Endothelial cell of umbilical vein (primary cell): ENCODE measurements at regions not wholly inside any gene's neighbourhood (a gene's known extent, or its start where the extent isn't known, plus 50 kb on each side); places are given as distances from the start of the nearest gene placed in this dataset.

Source experiments
- BruUV-seq: library from RNA; stranded (reverse); fragments of 400-500 nt; replicated peaks from 2 replicates; lab custom pipeline; 2021; lab: Mats Ljungman, UMichigan
- CTCF ChIA-PET: fragments of 300-600, 350-600 bp; sonication (Branson Sonifier 250); formaldehyde crosslinking; loops from one replicate; lab custom pipeline; 2021; ENCODE audit warnings: antibody characterized with exemption, inconsistent platforms; lab: Charles Lee
- POLR2A ChIA-PET: fragments of 300-600, 350-600 bp; sonication (Branson Sonifier 250); formaldehyde crosslinking; loops from one replicate; lab custom pipeline; 2021; ENCODE audit warnings: antibody characterized with exemption, inconsistent platforms; lab: Charles Lee
- DNase-seq: peaks from one replicate; pipeline ENCODE4 v3.0.0-alpha.2; 2011; ENCODE audit warnings: low read depth, low spot score
- FAIRE-seq: peaks from 2 replicates; lab custom pipeline; 2011; peaks lifted over from hg19 to GRCh38; lab: Jason Lieb, UNC
- H2AFZ ChIP-seq: 2 replicates; pipeline ENCODE4 v1.6.0; 2012; ENCODE audit warnings: low read depth, low read length, control low read depth, inconsistent platforms
- H3K27ac ChIP-seq: 2 replicates; pipeline ENCODE4 v1.5.1; 2011; ENCODE audit warnings: low read depth, mild to moderate bottlenecking, control low read depth, low read length, moderate library complexity; ENCODE audit not compliant: insufficient read depth
- H3K27me3 ChIP-seq, 2 experiments: 2 replicates each; pipeline versions ENCODE4 v1.6.0 to v1.6.1; 2011; ENCODE audit warnings: low read length in 2 of 2, mixed read lengths in 1 of 2; ENCODE audit not compliant: control insufficient read depth in 2 of 2, insufficient read depth in 2 of 2
- H3K36me3 ChIP-seq, 2 experiments: 2 replicates in 1 of 2; 3 replicates in 1 of 2; pipeline ENCODE4 v1.5.1; 2011; ENCODE audit warnings: low read length in 2 of 2, mild to moderate bottlenecking in 1 of 2, moderate library complexity in 1 of 2; ENCODE audit not compliant: control insufficient read depth in 2 of 2, insufficient read depth in 2 of 2; ENCODE audit errors: extremely low read depth in 1 of 2
- H3K4me1 ChIP-seq: 3 replicates; pipeline ENCODE4 v1.5.1; 2011; ENCODE audit warnings: mild to moderate bottlenecking, low read length; ENCODE audit not compliant: control insufficient read depth, insufficient read depth; ENCODE audit errors: extremely low read depth
- H3K4me2 ChIP-seq: 2 replicates; pipeline ENCODE4 v1.6.1; 2011; ENCODE audit warnings: low read length, control low read depth, mixed read lengths; ENCODE audit not compliant: insufficient read depth
- H3K4me3 ChIP-seq, 3 experiments: fragments of 200-600 bp in 1 of 3; sonication (generic), shearing (Covaris generic) in 1 of 3; replicated peaks in 1 of 3; 2 replicates each; pipeline ENCODE4 v1.5.1; 2011 to 2016; ENCODE audit warnings: control low read depth in 3 of 3, low read length in 3 of 3, mild to moderate bottlenecking in 2 of 3, inconsistent platforms in 1 of 3, low read depth in 1 of 3, moderate library complexity in 1 of 3; ENCODE audit not compliant: insufficient read depth in 1 of 3
- H3K79me2 ChIP-seq: 2 replicates; pipeline ENCODE4 v1.6.0; 2012; ENCODE audit warnings: low read length, inconsistent platforms; ENCODE audit not compliant: control insufficient read depth, insufficient read depth
- H3K9ac ChIP-seq: replicated peaks from 2 replicates; pipeline ENCODE3; 2011; ENCODE audit warnings: low read length, control low read depth; ENCODE audit not compliant: insufficient read depth; ENCODE audit errors: extremely low read depth
- H3K9me1 ChIP-seq: replicated peaks from 3 replicates; pipeline ENCODE4 v1.6.0; 2011; ENCODE audit warnings: mild to moderate bottlenecking, low read length; ENCODE audit not compliant: control insufficient read depth, insufficient read depth; ENCODE audit errors: extremely low read depth
- H3K9me3 ChIP-seq: replicated peaks from 2 replicates; pipeline ENCODE4 v1.5.1; 2012; ENCODE audit warnings: low read length, inconsistent platforms; ENCODE audit not compliant: control insufficient read depth, insufficient read depth
- H4K20me1 ChIP-seq: replicated peaks from 2 replicates; pipeline ENCODE3; 2011; ENCODE audit warnings: mild to moderate bottlenecking, low read length; ENCODE audit not compliant: control insufficient read depth, insufficient read depth; ENCODE audit errors: extremely low read depth
- CTCF ChIP-seq, 2 donors: IDR thresholded peaks; 1 replicate in 1 of 2; 2 replicates in 1 of 2; pipeline ENCODE4 v1.5.1; 2011; ENCODE audit warnings: low read length in 2 of 2, mild to moderate bottlenecking in 2 of 2, moderate library complexity in 2 of 2, control low read depth in 1 of 2, inconsistent platforms in 1 of 2, low read depth in 1 of 2; ENCODE audit not compliant: insufficient read depth in 1 of 2; ENCODE audit errors: extremely low read depth in 1 of 2
- EZH2 ChIP-seq: IDR thresholded peaks from 2 replicates; pipeline ENCODE4 v1.6.1; 2012; ENCODE audit warnings: borderline replicate concordance, low read depth, mild to moderate bottlenecking, moderate library complexity, low read length, inconsistent platforms; ENCODE audit not compliant: severe bottlenecking
- FOS ChIP-seq: IDR thresholded peaks from 2 replicates; pipeline ENCODE4 v1.6.1; 2011; ENCODE audit warnings: mild to moderate bottlenecking, low read length, moderate library complexity, borderline replicate concordance; ENCODE audit not compliant: insufficient read depth
- GATA2 ChIP-seq: IDR thresholded peaks from 2 replicates; pipeline ENCODE4 v1.7.0; 2011; ENCODE audit warnings: low read depth, mild to moderate bottlenecking, moderate library complexity, mixed read lengths, low read length; ENCODE audit not compliant: insufficient read length, insufficient read depth
- JUN ChIP-seq: IDR thresholded peaks from 2 replicates; pipeline ENCODE4 v1.6.1; 2011; ENCODE audit warnings: borderline replicate concordance, low read depth; ENCODE audit not compliant: insufficient read length, insufficient read depth
- MAX ChIP-seq: IDR thresholded peaks from 2 replicates; pipeline ENCODE4 v1.6.1; 2011; ENCODE audit not compliant: insufficient read depth, insufficient read length
- MYC ChIP-seq: IDR thresholded peaks from one replicate; pipeline ENCODE4 v1.6.1; 2011; ENCODE audit warnings: mild to moderate bottlenecking, low read depth, low read length
- POLR2A ChIP-seq: IDR thresholded peaks from 2 replicates; pipeline ENCODE4 v1.6.1; 2012; ENCODE audit warnings: low read depth, mild to moderate bottlenecking, control low read depth, low read length
- POLR2AphosphoS5 ChIP-seq: IDR thresholded peaks from 2 replicates; pipeline ENCODE4 v1.6.1; 2012; ENCODE audit warnings: low read depth, mild to moderate bottlenecking, control low read depth, low read length, moderate library complexity; ENCODE audit not compliant: insufficient read depth
- dilution Hi-C: fragments of 300-500 bp; cut with MboI; formaldehyde crosslinking; loops from one replicate; pipeline ENCODE4 v1.15.0; 2019; ENCODE audit warnings: low sequenced_read_pairs; ENCODE audit not compliant: extremely low pct_ligation_motif_present
- intact Hi-C: fragments of 100-400 bp; cut with micrococcal nuclease; formaldehyde crosslinking; loops from one replicate; pipeline ENCODE4 v1.10.0; 2022

GRCh38 chr2:71813315-71813714, 334.3 kb downstream of the CYP26B1 start:
- H3K27ac ChIP-seq = no peak overlapping the region
- H3K9ac ChIP-seq = no peak overlapping the region
- H3K27me3 ChIP-seq = peaks cover 4% of the 10 kb centered on the region in 2 experiments
- FAIRE-seq (no peak), DNase-seq (no peak)
- no peaks in the 10 kb centered on the region for H3K79me2 ChIP-seq
- no peak overlapping the region for H3K4me3 ChIP-seq
- H3K36me3 ChIP-seq = no peaks in the 10 kb centered on the region
- TF ChIP-seq MYC (no peak), CTCF (IDR thresholded peaks at IDR 0.05; ENCODE audit: extremely low read depth in 1 of 2, insufficient read depth in 1 of 2, low read depth in 1 of 2, low read length in 2 of 2) (no peak), POLR2AphosphoS5 (no peak), EZH2 (no peak), MAX (no peak), FOS (no peak), GATA2 (no peak), JUN (no peak), POLR2A (no peak)
- H2AFZ ChIP-seq = no peak overlapping the region
- H3K9me3 ChIP-seq = no peaks in the 10 kb centered on the region
- CTCF ChIA-PET = interaction anchor here (1.4 to 2.1 kb wide), 3 partner anchors 9 to 111 kb away, joined by 5 to 6 read pairs (median 5); no protein-coding TSS in a partner anchor
- intact Hi-C loops (no loop called here), dilution Hi-C loops (no loop called here)
- POLR2A ChIA-PET = no interaction called here
- H3K4me2 ChIP-seq = no peak overlapping the region
- H3K4me1 ChIP-seq = no peaks in the 10 kb centered on the region
- BruUV-seq = no TSS peak
- H3K9me1 ChIP-seq = no peaks in the 10 kb centered on the region
- H4K20me1 ChIP-seq = no peaks in the 10 kb centered on the region
